C4-2B (cell line): ENCODE measurements at regions not wholly inside any gene's neighbourhood (a gene's known extent, or its start where the extent isn't known, plus 50 kb on each side); places are given as distances from the start of the nearest gene placed in this dataset.

Experiments
- ZFX ChIP-seq: fragments of 450-650 bp; IDR thresholded peaks from 2 replicates; pipeline ENCODE4 v1.6.1; 2017
- TF ChIP-seq, protein P1 (sequence below): fragments of 450-650 bp; conservative IDR thresholded peaks from 2 replicates; pipeline ENCODE4 v1.5.1; 2017; ENCODE audit warnings: mild to moderate bottlenecking

DNA sequence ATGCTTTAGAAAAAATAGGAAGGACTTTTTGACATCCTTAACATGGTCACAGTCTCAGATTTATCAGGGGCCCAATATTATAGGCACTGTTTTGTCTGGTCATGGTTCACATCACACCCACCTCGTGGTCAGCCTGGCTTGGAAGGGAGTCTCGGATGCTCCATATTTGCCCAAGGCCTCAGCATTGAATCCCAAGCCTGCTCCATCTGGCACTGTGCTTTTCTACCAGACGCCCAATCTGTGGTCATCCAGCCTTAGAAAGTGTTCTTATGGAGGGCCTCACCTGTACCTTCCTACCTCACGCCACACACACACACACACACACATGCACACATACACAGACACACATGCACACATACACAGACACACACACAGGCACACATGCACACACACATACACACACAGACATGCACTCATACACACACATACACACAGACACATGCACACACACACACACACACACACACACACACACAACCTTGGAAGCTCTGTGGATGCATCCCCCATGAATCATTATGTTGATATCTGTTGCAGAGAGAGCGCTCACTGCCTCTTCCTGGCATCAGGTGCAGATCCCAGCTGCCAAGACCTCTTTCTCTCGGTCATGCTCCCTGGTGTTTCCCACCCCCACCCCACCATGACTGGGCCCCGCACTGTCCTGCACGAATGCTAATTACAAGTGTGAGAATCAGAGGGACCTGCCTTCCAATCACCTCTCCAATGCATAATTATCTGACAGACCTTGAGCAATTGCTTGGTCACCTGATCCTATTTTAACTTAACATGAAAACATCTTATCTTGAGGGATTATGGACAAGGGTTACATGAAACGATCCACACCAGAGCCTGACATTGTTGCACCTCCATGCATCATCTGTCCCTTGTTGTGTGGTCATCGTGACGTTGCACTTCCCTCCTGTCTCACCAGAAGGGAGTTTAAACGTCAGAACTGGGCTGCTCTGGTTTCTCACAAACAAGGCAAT, 122.7 kb upstream of the TMEM72 start:
- TF ChIP-seq, protein P1, sequence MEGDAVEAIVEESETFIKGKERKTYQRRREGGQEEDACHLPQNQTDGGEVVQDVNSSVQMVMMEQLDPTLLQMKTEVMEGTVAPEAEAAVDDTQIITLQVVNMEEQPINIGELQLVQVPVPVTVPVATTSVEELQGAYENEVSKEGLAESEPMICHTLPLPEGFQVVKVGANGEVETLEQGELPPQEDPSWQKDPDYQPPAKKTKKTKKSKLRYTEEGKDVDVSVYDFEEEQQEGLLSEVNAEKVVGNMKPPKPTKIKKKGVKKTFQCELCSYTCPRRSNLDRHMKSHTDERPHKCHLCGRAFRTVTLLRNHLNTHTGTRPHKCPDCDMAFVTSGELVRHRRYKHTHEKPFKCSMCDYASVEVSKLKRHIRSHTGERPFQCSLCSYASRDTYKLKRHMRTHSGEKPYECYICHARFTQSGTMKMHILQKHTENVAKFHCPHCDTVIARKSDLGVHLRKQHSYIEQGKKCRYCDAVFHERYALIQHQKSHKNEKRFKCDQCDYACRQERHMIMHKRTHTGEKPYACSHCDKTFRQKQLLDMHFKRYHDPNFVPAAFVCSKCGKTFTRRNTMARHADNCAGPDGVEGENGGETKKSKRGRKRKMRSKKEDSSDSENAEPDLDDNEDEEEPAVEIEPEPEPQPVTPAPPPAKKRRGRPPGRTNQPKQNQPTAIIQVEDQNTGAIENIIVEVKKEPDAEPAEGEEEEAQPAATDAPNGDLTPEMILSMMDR: no peak
- TF ChIP-seq ZFX: no peak
